HUES6 (cell line): ENCODE measurements at regions not wholly inside any gene's neighbourhood (a gene's known extent, or its start where the extent isn't known, plus 50 kb on each side); places are given as distances from the start of the nearest gene placed in this dataset.
A peak's percentile ranks its signal among the peaks of the same experiment; 100 is the strongest.
"Not testable (repeated sequence)": the region's sequence is repeated elsewhere in the genome, so short reads cannot be mapped to it uniquely, and the experiment has no call there.

Source experiments
- H3K27ac ChIP-seq: 2 replicates; pipeline ENCODE4 v1.7.0; 2013; ENCODE audit warnings: low read depth, mild to moderate bottlenecking, low read length, inconsistent platforms
- H3K27me3 ChIP-seq: 2 replicates; pipeline ENCODE4 v1.6.1; 2013; ENCODE audit warnings: low read length; ENCODE audit not compliant: control insufficient read depth, insufficient read depth
- H3K36me3 ChIP-seq: 2 replicates; pipeline ENCODE4 v1.6.1; 2013; ENCODE audit warnings: low read length; ENCODE audit not compliant: control insufficient read depth, insufficient read depth
- H3K4me1 ChIP-seq: 2 replicates; pipeline ENCODE4 v1.6.1; 2013; ENCODE audit warnings: low read length; ENCODE audit not compliant: control insufficient read depth, insufficient read depth
- H3K4me3 ChIP-seq: 2 replicates; pipeline ENCODE4 v1.5.1; 2013; ENCODE audit warnings: low read depth, low read length
- H3K9ac ChIP-seq: one replicate; pipeline ENCODE4 v1.6.1; 2013; ENCODE audit warnings: mild to moderate bottlenecking, low read length
- H3K9me3 ChIP-seq: 2 replicates; pipeline ENCODE4 v1.6.1; 2013; ENCODE audit warnings: low read depth, low read length; ENCODE audit not compliant: control insufficient read depth, insufficient read depth

DNA sequence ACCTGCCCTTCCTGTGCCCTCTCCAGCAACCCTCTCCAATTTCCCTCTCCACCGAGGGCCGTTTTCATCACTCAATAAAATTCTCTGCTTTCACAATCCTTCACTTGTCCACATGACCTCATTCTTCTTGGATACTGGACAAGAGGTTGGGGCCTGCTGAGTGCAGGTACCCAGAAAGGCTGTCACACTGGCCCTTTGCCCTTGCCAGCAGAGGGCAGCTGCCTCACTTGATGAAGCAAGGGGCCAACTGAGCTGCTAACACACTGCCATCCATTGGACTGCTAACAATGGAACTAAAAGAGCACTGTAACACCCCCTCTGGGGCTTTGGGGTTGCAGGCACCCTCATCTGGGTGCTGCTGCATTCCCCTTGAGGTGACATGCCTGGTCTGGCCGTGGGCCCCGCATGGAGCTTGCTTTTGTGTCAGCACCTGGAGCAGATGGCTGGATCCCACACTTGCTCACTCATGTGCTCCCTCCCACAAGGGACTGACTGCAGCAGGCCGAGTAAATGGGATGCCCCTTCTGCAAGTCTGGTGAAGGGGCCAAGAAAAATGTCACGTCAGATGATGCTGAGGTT, 308.1 kb upstream of the ADCY2 start:
- H3K36me3 ChIP-seq = no peaks in the 10 kb centered on the region
- H3K27ac ChIP-seq = no peak overlapping the region
- peaks cover 4% of the 10 kb centered on the region; the same call in 1 of the 2 replicates for H3K9me3 ChIP-seq
- H3K4me1 ChIP-seq = peaks cover 10% of the 10 kb centered on the region
- H3K4me3 ChIP-seq = no peak overlapping the region
- H3K27me3 ChIP-seq = no peaks in the 10 kb centered on the region
- no peak overlapping the region for H3K9ac ChIP-seq

DNA sequence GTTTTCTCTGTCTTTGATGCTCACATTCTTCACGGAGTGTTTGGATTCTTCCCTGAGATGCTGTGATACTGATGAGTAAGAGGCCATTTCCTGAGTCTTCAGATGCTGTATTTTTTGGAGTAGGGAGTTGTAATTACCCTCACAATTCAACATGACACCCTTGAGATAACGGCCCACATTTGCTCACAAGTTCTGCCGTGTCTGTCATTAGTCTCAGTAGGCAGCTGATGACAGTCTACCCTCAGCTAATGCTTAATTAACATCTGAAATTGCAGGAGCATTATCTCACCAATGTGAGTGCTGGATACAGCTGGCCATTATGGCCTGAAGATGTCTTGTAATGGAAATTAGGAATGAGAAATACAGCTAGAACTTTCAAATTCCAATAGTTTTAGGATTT, 307.1 kb upstream of the ADCY2 start:
- no peaks in the 10 kb centered on the region for H3K36me3 ChIP-seq
- peaks cover 10% of the 10 kb centered on the region for H3K4me1 ChIP-seq
- peaks cover 4% of the 10 kb centered on the region; the same call in 1 of the 2 replicates for H3K9me3 ChIP-seq
- no peak overlapping the region for H3K4me3 ChIP-seq
- no peak overlapping the region for H3K27ac ChIP-seq
- H3K9ac ChIP-seq = no peak overlapping the region
- H3K27me3 ChIP-seq = no peaks in the 10 kb centered on the region

DNA sequence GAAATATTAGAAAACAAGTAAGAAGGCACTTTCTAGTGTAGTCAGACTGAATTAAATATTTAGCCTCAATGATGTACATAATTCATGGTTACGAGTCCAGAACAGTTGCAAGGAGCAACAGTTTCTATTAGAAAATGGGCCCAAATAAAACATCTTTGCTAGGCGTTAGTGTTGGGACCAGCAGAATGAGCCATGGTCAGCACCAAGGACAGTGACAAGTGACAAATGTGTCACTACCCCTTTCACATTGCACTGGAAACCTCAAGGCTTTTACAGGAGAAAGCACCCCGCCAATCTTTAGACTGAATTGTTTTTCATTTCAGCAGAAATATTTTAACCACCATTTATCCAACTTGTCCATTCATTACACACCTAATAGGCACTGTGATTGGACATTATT, 301.3 kb upstream of the ADCY2 start:
- no peak overlapping the region for H3K4me3 ChIP-seq

DNA sequence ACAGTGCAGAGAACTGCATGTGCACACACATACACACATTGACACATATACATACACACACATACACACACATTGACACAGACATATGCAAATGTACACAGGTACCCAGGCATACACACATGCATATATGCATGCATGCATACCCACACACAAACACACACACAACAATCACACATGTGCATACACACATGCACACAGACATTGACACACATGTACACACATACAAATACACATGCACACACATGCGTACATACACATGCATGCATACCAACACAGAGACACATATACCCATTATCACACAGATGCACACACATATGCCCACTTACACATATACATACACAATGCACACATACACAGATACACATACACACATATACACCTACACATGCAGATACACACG, 299.6 kb upstream of the ADCY2 start:
- H3K27me3 ChIP-seq = no peaks in the 10 kb centered on the region
- no peak overlapping the region for H3K4me3 ChIP-seq
- H3K36me3 ChIP-seq = no peaks in the 10 kb centered on the region
- no peak overlapping the region for H3K9ac ChIP-seq
- H3K9me3 ChIP-seq = no peaks in the 10 kb centered on the region
- H3K4me1 ChIP-seq = no peaks in the 10 kb centered on the region
- H3K27ac ChIP-seq = no peak overlapping the region

More for the DNA sequence above, 301.3 kb upstream of the ADCY2 start:
- Histone ChIP-seq H3K4me1 (0 out of 2 replicates have a peak, but pooled peaks cover under 1% of the 10 kb centered on the region), H3K27me3 (no peaks in the 10 kb centered on the region), H3K36me3 (no peaks in the 10 kb centered on the region), H3K27ac (no peak overlapping the region), H3K9ac (no peak overlapping the region), H3K9me3 (no peaks in the 10 kb centered on the region)

DNA sequence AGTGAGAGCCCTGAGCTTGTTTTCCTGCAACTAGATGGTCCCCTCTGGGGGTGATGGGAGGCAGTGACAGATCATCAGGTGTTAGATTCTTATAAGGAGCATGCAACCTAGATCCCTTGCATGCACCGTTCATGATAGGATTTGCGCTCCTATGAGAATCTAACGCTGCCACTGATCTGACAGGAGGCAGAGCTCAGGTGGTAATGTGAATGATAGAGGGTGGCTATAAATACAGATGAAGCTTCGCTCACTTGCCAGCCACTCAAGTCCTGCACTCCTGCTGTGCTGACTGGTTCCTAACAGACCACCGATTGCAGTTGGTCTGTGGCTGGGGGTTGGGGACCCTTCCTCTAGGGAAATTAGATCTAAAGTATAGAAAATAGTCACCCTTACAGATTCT, 290.6 kb upstream of the ADCY2 start:
- Histone ChIP-seq H3K4me1 (no peaks in the 10 kb centered on the region), H3K9ac (no peak overlapping the region), H3K27ac (no peak overlapping the region), H3K4me3 (no peak overlapping the region), H3K36me3 (no peaks in the 10 kb centered on the region), H3K9me3 (no peaks in the 10 kb centered on the region), H3K27me3 (no peaks in the 10 kb centered on the region)

DNA sequence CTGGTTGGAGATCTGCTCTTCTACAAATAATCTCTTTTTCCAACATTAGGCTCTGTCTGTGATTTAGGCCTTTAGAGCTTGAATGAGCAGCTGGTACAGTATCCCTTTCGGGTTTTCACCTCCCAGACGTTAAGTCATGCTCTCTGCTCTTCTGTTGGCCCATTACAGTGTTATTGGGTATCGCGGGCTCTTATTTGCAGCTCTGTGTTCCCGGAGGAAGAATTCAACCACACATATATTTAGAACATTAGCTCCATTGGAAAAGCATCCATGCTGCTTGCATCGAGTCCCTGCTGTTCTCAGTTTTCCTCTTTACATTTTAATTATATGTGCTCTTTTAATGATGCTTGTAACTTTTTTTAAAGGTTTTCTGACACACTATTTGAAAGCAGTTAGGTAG, 278.0 kb upstream of the ADCY2 start:
- Histone ChIP-seq H3K27me3 (no peaks in the 10 kb centered on the region), H3K9me3 (peaks cover 8% of the 10 kb centered on the region), H3K9ac (no peak overlapping the region), H3K4me3 (no peak overlapping the region), H3K4me1 (no peaks in the 10 kb centered on the region), H3K27ac (no peak overlapping the region), H3K36me3 (no peaks in the 10 kb centered on the region)

DNA sequence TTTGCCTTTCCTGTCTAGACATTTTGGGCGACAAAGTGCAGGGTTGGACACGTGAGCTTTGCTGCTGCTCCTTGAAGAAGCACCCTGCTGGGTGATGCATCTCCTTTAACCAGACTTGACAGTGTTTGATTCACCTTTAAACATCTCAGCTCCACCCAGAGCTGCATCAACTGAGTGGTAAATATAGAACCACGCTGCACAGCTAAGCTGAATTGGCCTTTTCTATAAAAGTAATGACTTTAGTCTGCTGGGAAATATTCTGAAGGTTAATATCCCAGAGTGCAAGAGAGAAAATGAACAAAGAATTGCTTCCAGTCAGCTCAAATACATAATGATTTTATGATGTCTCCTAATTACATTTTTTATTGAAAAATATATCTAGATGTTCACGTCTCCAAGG, 264.3 kb upstream of the ADCY2 start:
- Histone ChIP-seq H3K27me3 (no peaks in the 10 kb centered on the region), H3K9ac (no peak overlapping the region), H3K4me1 (no peaks in the 10 kb centered on the region), H3K4me3 (no peak overlapping the region), H3K9me3 (peaks cover 9% of the 10 kb centered on the region; the same call in 1 of the 2 replicates), H3K27ac (no peak overlapping the region), H3K36me3 (no peaks in the 10 kb centered on the region)

DNA sequence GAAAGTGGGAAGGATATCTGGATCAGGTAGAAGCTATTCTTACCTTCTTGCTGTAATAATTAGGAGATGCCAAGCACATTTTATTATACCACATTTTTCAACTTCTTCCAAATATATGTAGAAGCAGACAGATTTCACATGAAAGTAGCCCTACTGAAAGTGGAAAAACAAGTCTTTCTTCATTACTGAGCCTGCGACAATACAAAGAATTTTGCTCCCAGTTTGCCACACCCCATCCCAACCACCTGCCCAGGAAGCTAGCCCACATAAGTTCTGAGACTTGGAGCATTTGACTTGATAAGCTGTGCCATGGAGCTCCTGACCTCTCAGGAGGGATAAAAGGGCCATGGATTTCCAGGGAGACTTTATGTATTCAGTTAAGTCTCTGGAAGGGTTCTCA, 249.1 kb upstream of the ADCY2 start:
- H3K9me3 ChIP-seq = no peaks in the 10 kb centered on the region
- H3K9ac ChIP-seq = no peak overlapping the region
- no peaks in the 10 kb centered on the region for H3K27me3 ChIP-seq
- no peak overlapping the region for H3K27ac ChIP-seq
- no peak overlapping the region for H3K4me3 ChIP-seq
- no peaks in the 10 kb centered on the region for H3K36me3 ChIP-seq
- peaks cover 7% of the 10 kb centered on the region for H3K4me1 ChIP-seq

DNA sequence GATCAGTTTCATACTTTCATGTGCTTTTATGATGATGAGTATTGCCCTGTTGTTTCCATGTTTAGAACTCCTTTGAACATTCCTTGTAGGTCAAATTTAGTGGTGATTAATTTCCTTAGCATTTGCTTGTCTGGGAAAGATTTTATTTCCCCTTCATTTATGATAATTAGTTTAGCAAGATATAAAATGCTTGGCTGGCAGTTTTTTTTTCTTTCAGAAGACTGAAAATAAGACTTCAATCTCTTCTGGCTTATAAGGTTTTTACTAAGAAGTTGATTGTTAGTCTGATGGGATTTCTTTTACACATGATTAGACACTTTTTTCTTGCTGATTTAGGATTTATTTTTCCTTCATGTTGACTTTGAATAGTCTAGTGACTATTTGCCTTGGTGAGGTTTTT, 238.9 kb upstream of the ADCY2 start:
- Histone ChIP-seq H3K36me3 (no peaks in the 10 kb centered on the region), H3K27ac (no peak overlapping the region), H3K27me3 (no peaks in the 10 kb centered on the region), H3K4me1 (no peaks in the 10 kb centered on the region), H3K4me3 (no peak overlapping the region), H3K9me3 (peaks cover 11% of the 10 kb centered on the region), H3K9ac (no peak overlapping the region)

DNA sequence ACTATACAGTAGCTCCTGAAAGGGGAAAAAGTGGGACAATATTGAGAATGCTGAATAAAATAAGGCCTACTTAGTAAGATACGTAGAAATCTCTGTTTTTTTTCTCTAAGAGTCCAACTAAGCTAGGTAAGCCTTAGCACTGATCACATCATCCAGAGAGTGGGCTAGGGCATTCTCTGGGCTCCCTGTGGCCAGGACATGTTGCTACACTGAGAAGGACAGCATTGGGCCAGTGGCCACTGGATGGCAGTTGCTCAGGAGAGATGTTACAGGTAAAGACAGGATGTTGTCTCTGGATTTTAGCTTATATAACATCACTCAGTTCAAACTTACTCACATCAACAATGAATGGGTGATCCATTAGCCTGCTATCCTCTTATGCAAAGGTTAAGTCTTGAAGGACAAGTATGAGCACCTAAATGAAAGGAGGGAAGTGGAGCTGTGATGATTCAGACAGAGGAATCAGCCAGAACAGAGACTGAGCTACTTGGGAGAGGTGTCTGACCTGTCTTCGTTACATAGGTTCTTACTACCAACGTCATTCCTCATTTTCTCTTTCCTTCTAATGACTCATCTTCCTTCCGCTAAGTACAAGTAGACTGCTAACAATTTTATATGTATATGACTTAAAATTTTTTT, 226.6 kb upstream of the ADCY2 start:
- H3K9ac ChIP-seq = no peak overlapping the region
- no peaks in the 10 kb centered on the region for H3K36me3 ChIP-seq
- peaks cover 4% of the 10 kb centered on the region; the same call in 1 of the 2 replicates for H3K4me1 ChIP-seq
- H3K27ac ChIP-seq = no peak overlapping the region
- no peaks in the 10 kb centered on the region for H3K9me3 ChIP-seq
- no peaks in the 10 kb centered on the region for H3K27me3 ChIP-seq
- no peak overlapping the region for H3K4me3 ChIP-seq

DNA sequence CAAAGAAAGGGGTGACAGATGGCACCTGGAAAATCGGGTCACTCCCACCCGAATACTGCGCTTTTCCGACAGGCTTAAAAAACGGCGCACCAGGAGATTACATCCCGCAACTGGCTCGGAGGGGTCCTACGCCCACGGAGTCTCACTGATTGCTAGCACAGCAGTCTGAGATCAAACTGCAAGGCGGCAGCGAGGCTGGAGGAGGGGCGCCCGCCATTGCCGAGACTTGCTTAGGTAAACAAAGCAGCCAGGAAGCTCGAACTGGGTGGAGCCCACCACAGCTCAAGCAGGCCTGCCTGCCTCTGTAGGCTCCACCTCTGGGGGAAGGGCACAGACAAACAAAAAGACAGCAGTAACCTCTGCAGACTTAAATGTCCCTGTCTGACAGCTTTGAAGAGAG, 225.2 kb upstream of the ADCY2 start:
- H3K9ac ChIP-seq = peak overlapping the region; percentile 28

More for the DNA sequence above, 225.2 kb upstream of the ADCY2 start:
- not testable (repeated sequence) for H3K9me3 ChIP-seq, H3K4me1 ChIP-seq, H3K36me3 ChIP-seq, H3K27ac ChIP-seq, H3K27me3 ChIP-seq
- H3K4me3 ChIP-seq = peak overlapping the region; percentile 61
